Right lobe of liver (tissue), 4 donors: ENCODE measurements at regions not wholly inside any gene's neighbourhood (a gene's known extent, or its start where the extent isn't known, plus 50 kb on each side); places are given as distances from the start of the nearest gene placed in this dataset.

Source experiments
- POLR2A ChIP-seq: fragments of 450-650 bp; IDR thresholded peaks from one replicate; pipeline ENCODE4 v1.6.1; 2017; ENCODE audit warnings: antibody characterized with exemption, mild to moderate bottlenecking
- TF ChIP-seq, protein P1 (sequence below), 4 donors: fragments of 200-600 bp in 3 of 4; fragments of 450-650 bp in 1 of 4; IDR thresholded peaks; one replicate each; pipeline versions ENCODE4 v1.5.1 to v1.8.0; 2016 to 2022; ENCODE audit warnings: antibody characterized with exemption in 4 of 4, mild to moderate bottlenecking in 2 of 4
- donor health status: DM: no; HTN: no; CAD: no.
- donor health status: DM: no; HTN: no; CAD: no.
- donor health status: DM: no; HTN: yes; CAD: no.

DNA sequence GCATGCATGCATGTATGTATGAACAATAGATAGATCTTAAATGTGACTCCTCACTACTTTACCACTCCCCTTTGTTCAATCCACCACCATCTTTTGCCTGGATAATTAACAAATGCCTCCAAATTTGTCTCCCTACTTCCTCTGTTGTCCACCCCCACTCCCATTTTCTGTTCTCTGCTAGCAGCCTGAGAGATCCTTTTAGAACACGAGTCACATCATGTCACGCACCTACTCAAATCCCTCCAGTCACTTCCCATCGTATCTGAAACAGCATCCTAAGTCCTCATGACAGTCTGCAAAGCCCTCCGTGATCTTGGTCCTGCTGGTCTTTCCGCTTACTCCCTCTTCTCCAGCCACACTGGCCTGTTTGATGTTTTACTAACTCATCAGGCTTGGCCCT is 527.3 kb downstream of the EPHA4 start:
- TF ChIP-seq POLR2A, result no peak
- TF ChIP-seq, protein P1, sequence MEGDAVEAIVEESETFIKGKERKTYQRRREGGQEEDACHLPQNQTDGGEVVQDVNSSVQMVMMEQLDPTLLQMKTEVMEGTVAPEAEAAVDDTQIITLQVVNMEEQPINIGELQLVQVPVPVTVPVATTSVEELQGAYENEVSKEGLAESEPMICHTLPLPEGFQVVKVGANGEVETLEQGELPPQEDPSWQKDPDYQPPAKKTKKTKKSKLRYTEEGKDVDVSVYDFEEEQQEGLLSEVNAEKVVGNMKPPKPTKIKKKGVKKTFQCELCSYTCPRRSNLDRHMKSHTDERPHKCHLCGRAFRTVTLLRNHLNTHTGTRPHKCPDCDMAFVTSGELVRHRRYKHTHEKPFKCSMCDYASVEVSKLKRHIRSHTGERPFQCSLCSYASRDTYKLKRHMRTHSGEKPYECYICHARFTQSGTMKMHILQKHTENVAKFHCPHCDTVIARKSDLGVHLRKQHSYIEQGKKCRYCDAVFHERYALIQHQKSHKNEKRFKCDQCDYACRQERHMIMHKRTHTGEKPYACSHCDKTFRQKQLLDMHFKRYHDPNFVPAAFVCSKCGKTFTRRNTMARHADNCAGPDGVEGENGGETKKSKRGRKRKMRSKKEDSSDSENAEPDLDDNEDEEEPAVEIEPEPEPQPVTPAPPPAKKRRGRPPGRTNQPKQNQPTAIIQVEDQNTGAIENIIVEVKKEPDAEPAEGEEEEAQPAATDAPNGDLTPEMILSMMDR (IDR thresholded peaks at IDR 0.05), result no peak
